Stimulated activated CD4-positive, alpha-beta T cell treated with anti-CD3 and anti-CD28 coated beads, TNF-alpha, amount 100 ng/mL, for 48 hours (primary cell): ENCODE measurements at regions not wholly inside any gene's neighbourhood (a gene's known extent, or its start where the extent isn't known, plus 50 kb on each side); places are given as distances from the start of the nearest gene placed in this dataset.

Experiments
- DNase-seq, 3 donors: peaks; one replicate each; pipeline ENCODE4 v3.0.0-alpha.2; 2020; ENCODE audit warnings: low read depth in 3 of 3

- no peak for DNase-seq
Measured at GRCh38 chr6:14834851-14835530, 410.9 kb upstream of the JARID2 start.

DNA sequence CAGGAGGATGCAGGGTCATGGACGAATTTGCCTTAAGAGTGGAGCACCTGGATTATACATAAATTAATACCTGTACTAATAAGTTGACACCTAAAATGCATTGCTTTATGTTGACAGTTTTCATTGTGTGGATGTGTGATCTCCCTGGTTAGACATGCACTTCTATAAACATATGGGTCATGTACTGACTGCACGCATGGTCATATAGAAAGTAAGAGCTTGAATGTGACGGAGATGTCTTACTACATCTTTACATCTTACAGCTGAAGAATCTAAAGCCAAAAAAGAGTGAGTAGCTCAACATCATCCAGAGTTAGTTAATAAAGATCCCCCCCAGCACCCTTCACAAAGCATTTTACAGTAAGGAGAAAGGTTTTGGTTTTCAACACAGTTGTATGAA is 408.4 kb upstream of the JARID2 start:
- DNase-seq, result no peak

DNA sequence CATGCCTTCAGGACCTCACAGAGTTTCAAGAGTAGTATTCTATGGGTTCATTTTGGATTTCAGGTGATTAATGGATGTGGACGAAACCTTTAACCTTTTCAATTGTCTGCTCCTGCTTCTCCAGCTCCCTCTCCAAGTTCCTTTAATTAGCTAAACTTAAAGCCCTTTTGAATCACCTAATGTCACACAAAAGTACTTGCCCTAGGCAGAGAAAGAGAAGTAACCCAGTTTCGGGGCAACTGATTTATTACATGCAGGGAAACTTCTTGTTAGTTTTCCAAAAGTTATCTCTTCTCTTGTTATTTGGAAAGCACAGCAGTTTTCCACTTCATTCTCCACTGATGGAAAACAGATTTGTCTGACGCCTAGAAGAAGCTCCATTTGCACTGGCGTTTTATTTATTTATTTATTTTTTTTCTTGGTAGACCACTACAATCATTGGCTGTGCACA is 407.7 kb upstream of the JARID2 start:
- no peak for DNase-seq

- DNase-seq, result no peak
Measured at GRCh38 chr6:14841901-14842421, 403.9 kb upstream of the JARID2 start.

- no peak for DNase-seq
Measured at GRCh38 chr6:14844411-14844810, 401.5 kb upstream of the JARID2 start.

- no peak for DNase-seq
Measured at GRCh38 chr6:14848019-14848418, 397.9 kb upstream of the JARID2 start.

- no peak for DNase-seq
Measured at GRCh38 chr6:14849185-14849584, 396.7 kb upstream of the JARID2 start.

DNA sequence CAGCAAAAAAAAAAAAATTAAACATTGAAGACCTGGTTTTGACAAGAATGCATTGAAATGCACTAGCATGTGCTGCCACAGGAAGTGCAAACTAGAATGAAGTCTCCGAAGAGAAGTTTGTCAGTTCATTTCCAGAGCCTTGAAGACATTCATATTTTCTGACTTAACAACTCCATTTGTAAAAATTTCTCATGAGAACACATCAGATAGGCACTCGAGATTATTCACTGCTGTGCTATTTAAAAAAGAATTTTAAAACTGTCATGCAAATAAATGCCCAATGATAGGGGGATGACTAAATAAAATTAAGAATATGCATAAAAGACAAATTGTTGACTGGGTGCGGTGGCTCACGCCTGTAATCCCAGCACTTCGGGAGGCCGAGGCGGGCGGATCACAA is 394.6 kb upstream of the JARID2 start:
- DNase-seq, result no peak

DNA sequence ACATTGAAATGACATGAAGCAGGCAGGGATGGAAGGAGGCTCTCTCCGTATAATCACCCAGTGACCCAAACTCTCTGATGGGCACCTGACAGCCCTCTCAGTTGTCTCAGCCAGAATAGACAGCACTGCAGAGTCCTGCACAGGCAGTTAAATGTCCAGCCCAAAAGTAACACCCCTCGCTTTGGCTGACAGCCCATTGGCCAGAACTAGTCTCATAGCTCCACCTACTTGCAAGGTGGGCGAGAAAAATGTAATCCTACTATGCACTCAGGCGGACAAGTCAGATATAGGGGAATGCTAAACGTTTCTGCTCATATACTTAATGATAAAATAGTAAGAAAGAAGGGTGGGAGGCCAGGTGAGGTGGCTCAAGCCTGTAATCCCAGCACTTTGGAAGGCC is 393.5 kb upstream of the JARID2 start:
- DNase-seq, result no peak

DNA sequence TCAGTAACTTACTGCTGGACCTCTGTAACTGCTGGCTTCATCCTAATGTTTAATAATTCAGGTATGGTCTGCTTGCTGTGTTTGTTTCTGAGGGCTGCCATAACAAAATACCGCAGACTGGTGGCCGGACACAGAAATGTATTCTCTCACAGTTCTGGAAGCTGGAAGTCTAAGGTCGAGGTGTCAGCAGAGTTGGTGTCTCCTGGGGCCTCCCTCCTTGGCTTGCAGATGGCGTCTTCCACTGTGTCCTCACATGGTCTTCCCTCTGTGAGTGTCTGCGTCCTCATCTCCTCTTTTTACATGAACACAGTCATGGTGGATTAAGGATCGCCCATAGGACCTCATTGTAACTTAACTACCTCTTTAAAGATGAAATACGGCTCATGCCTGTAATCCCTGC is 389.7 kb upstream of the JARID2 start:
- DNase-seq, result no peak

DNA sequence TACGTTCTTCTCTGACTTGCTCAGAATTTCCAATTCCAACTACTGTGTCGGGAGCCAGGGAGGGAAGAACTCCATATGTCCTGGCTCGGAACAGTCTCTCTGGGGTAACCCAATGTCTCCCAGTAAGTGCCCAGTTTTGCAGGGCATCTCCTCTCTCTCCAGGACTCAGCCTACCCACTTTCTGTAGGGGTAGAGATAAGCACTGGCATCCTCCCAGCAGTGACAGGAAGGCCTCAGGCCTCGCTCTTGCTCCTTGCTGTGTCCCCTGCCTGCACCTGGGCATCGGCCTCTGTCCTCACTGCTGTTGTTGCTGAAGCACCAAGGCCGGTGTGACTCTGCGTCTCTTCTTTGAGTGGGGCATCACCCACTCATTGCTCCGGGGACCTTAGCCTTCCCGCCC is 388.9 kb upstream of the JARID2 start:
- DNase-seq, result no peak

GRCh38 chr6:14857501-14857900 is 388.4 kb upstream of the JARID2 start:
- peak; percentile 24 to 55 (median 54) for DNase-seq

GRCh38 chr6:14858808-14859207 is 387.1 kb upstream of the JARID2 start:
- no peak for DNase-seq

DNA sequence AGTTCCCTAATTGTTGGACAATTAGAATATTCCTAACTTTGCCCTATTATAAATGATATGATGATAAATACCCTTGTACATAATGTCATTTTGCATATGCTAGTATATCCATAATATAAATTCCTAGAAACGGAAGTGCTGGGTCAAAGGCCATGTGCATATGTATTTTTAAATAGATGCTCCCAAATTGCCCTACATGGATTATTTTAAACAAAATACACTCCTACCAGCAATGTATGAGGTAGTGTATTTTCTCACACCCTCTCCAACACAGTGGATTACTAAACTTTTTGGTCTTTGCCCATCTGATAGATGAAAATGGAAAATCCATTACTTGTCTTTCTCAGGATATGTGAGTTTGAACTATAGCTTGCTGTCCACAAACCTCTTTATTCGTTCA is 385.1 kb upstream of the JARID2 start:
- no peak for DNase-seq

DNA sequence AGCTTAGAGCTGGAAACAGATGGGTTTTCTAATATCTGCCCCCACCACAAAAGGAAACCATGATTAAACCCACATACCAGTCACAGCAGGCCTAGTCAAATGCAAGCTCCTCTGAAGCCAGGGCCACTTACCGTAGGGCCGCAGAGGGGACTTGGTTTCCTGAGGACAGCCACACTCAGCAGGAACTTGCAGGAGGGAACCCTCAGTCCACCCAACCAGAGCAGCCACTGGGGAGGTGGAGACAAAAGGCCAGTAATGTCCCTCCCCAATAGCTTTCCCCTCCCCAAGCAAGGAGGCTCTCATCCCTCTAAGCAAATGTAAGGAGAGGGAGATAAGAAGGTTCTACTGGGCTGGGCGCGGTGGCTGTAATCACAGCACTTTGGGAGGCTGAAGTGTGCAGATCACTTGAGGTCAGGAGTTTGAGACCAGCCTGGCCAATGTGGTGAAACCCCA is 384.4 kb upstream of the JARID2 start:
- no peak for DNase-seq

DNA sequence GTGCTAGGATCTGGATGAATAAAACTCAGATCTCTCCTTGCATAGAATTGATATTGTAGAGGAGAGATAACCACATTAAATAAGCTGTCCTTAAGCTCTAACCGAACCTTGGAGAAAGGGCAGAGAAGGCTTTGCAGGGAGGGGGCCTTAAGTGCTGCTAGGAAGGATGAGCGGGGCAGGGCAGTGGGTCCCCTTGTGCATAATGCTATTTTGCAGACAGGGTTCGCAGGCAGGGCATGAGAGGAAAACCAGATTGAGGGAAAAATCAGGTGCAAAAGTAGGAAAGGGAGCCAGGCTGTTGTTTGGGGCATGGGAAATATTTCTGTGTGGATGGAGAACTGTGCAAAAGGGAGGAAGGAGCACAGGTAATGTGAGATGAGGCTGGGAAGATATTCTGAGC is 383.0 kb upstream of the JARID2 start:
- no peak for DNase-seq

GRCh38 chr6:14863902-14864850 is 381.7 kb upstream of the JARID2 start:
- no peak for DNase-seq

DNA sequence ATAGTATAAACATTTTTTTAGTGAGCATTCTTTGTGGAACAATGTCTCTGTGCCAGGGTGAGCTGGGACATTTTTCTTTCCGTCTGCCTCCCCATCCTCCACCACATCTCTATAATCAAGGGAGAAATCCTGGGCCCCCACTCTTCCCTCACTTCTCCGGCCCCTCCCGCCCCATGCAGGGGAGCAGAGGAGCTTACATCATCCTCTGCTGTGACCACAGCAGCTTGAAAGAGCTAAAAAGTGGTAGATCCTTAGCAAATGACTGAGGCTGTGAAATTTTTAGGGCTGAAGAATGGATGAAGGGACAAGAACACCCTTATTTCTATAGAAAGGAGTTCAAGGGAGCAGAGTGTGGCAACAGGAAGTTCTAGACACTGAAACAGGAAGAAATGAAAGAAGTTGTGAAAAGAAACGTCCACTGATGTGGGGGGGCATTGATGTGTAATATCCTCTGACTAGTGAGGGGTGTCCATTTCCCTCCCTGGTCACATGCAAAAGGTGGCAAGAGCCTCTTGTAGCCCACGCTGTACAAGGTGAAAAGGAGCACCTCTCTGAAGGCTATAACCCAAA is 380.3 kb upstream of the JARID2 start:
- DNase-seq, result no peak

DNA sequence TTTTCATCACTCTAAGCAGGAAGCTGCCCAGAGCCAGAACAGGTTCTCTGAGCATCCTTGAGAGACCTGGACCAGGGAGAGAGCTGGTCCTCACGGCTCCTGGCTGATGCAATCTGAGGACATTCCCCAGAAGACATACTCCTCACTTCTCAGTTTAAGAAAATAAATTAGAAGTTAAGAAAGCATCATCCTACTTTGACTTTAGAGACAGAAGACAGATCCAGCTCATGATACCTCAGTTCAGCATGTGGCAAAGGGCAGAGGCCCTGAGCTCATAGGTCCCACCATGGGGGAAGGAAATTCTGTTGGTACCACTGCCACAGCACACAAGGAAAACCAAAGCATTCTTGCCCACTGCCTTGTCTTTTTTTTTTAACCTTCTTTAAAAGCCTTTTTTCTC is 378.1 kb upstream of the JARID2 start:
- DNase-seq, result no peak

DNA sequence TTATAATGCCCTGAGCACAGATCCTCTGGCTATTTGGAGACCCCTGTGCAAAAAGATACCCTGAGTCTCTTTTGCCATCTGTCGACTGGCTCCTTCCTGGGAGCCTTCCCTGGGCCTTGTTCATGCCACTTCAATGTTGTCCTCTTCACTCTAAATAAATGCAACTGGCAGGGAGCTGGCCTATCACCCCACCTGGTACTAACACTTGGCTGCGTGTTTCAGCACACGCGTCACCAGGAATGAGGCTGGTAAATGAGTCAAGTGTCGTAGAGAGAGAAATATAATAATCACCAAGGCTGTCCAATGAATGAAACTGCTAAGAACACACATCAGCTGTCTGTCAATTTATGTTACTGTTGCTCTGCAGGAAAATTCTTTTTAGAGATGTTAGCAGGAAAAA is 374.6 kb upstream of the JARID2 start:
- DNase-seq, result no peak

GRCh38 chr6:14873101-14873500 is 372.8 kb upstream of the JARID2 start:
- DNase-seq, result no peak

GRCh38 chr6:14873781-14874441 is 372.0 kb upstream of the JARID2 start:
- DNase-seq, result no peak
